ENCODE measurements at regions not wholly inside any gene's neighbourhood (a gene's known extent, or its start where the extent isn't known, plus 50 kb on each side); places are given as distances from the start of the nearest gene placed in this dataset.

DNA sequence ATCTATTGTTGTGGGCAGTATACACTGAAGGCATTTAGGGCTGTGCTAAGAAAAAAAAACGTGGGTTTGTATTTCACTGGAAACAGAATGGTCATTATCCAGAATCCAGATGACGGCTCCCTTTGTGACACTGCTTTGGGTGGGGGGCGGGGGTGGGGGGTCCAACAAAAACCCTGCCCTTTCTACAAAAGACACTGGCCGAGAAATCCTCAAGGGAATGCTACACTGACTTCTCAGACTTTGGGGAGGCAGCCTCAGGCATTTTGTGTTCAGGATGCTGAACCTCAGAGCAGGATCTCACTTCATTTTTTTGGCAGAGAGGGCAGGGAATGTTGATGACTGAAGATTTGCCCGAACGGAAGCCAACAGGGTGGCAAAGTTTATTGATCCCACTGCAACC is 417.1 kb downstream of the HRH4 start:
- no TSS peak for BruUV-seq (replicated peaks)
- H3K27me3 ChIP-seq (ENCODE audit: control insufficient read depth, insufficient read depth, low read length), result no peaks in the 10 kb centered on the region
- DNase-seq (no peak), ATAC-seq (ENCODE audit: low read depth) (no peak)
- no peak overlapping the region for H3K9ac ChIP-seq (ENCODE audit: low read depth, low read length)
- peak overlapping the region; percentile 20; the same call in 1 of the 3 replicates for H2BK15ac ChIP-seq (ENCODE audit: low read depth, low read length)
- 0 out of 2 replicates have a peak overlapping the region, but pooled peaks have one; percentile 66 for H3K4ac ChIP-seq (ENCODE audit: low read depth, low read length)
- intact Hi-C loops (cut with micrococcal nuclease), result loop anchor here (2.0 to 10.0 kb wide), 2 partner anchors 277 to 627 kb away; no protein-coding TSS in a partner anchor
- H3K4me1 ChIP-seq (ENCODE audit: control insufficient read depth, insufficient read depth, low read length), result peaks cover 8% of the 10 kb centered on the region
- H4K20me1 ChIP-seq (ENCODE audit: insufficient read depth, low read length), result no peaks in the 10 kb centered on the region
- no peak for TF ChIP-seq CEBPB (IDR thresholded peaks at IDR 0.05; ENCODE audit: low read depth, low read length)
- TF ChIP-seq CHD1 (IDR thresholded peaks at IDR 0.05; ENCODE audit: low read depth, low read length), result no peak
- TF ChIP-seq ELK1 (IDR thresholded peaks at IDR 0.05; ENCODE audit: borderline replicate concordance, low read depth, low read length), result no peak
- TF ChIP-seq POLR2A (IDR thresholded peaks at IDR 0.05; ENCODE audit: low read depth, low read length), result no peak
- TF ChIP-seq NFE2L2 (IDR thresholded peaks at IDR 0.05; ENCODE audit: low read depth, low read length), result no peak
- TF ChIP-seq RFX5 (IDR thresholded peaks at IDR 0.05; ENCODE audit: low read depth, low read length), result no peak
- TF ChIP-seq FOS (IDR thresholded peaks at IDR 0.05; ENCODE audit: low read depth, low read length), result no peak
- TF ChIP-seq, protein P1, sequence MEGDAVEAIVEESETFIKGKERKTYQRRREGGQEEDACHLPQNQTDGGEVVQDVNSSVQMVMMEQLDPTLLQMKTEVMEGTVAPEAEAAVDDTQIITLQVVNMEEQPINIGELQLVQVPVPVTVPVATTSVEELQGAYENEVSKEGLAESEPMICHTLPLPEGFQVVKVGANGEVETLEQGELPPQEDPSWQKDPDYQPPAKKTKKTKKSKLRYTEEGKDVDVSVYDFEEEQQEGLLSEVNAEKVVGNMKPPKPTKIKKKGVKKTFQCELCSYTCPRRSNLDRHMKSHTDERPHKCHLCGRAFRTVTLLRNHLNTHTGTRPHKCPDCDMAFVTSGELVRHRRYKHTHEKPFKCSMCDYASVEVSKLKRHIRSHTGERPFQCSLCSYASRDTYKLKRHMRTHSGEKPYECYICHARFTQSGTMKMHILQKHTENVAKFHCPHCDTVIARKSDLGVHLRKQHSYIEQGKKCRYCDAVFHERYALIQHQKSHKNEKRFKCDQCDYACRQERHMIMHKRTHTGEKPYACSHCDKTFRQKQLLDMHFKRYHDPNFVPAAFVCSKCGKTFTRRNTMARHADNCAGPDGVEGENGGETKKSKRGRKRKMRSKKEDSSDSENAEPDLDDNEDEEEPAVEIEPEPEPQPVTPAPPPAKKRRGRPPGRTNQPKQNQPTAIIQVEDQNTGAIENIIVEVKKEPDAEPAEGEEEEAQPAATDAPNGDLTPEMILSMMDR (conservative IDR thresholded peaks at IDR 0.05; ENCODE audit: low read depth, low read length), result no peak
- TF ChIP-seq BHLHE40 (IDR thresholded peaks at IDR 0.05; ENCODE audit: low read depth, low read length), result no peak
- no peak for TF ChIP-seq USF2 (IDR thresholded peaks at IDR 0.05; ENCODE audit: low read depth, low read length)
- TF ChIP-seq MAZ (IDR thresholded peaks at IDR 0.05; ENCODE audit: borderline replicate concordance, low read depth, low read length), result no peak
- TF ChIP-seq RCOR1 (IDR thresholded peaks at IDR 0.05; ENCODE audit: insufficient replicate concordance, low read length), result no peak
- TF ChIP-seq RAD21 (IDR thresholded peaks at IDR 0.05; ENCODE audit: low read length), result no peak
- no peak overlapping the region for H3K4me3 ChIP-seq (ENCODE audit: insufficient read depth, low read depth, low read length)
- in situ Hi-C loops (cut with MboI; ENCODE audit: low sequenced_read_pairs), result loop anchor here (10.0 kb wide), 1 partner anchor 477 kb away; the partner anchor contains the start of gene ZNF521
- peak overlapping the region; percentile 64 for H2BK120ac ChIP-seq (ENCODE audit: low read depth, low read length)
- H3K27ac ChIP-seq (ENCODE audit: insufficient read depth, low read length), result no peak overlapping the region
- H2BK5ac ChIP-seq (ENCODE audit: low read depth, low read length, poor library complexity, severe bottlenecking), result no peak overlapping the region
- no peak overlapping the region for H4K91ac ChIP-seq (ENCODE audit: insufficient read depth, low read depth, low read length)
- H2AK9ac ChIP-seq (replicated peaks; ENCODE audit: low read depth, low read length, poor library complexity), result no peak overlapping the region
- no peak overlapping the region for H3K18ac ChIP-seq (ENCODE audit: low read depth, low read length)
- H3K23ac ChIP-seq (ENCODE audit: low read depth, low read length), result no peak overlapping the region
- peak overlapping the region; percentile 42; the same call in 1 of the 2 replicates for H2BK20ac ChIP-seq (ENCODE audit: low read depth, low read length)
- H3K14ac ChIP-seq (replicated peaks; ENCODE audit: low read depth, low read length), result no peak overlapping the region; the same call in 1 of the 2 replicates
- dilution Hi-C loops (cut with HindIII; ENCODE audit: low sequenced_read_pairs, unreplicated experiment), result no loop called here
- no peaks in the 10 kb centered on the region for H3K79me1 ChIP-seq (ENCODE audit: low read depth in 1 of 2, low read length in 2 of 2)
- peaks cover 3% of the 10 kb centered on the region; the same call in 1 of the 2 replicates for H3K9me3 ChIP-seq (ENCODE audit: control insufficient read depth, insufficient read depth, low read length)
- no peaks in the 10 kb centered on the region for H3K36me3 ChIP-seq (ENCODE audit: control insufficient read depth, insufficient read depth, low read length)
- peaks cover 2% of the 10 kb centered on the region; the same call in 1 of the 2 replicates for H3K9me1 ChIP-seq (ENCODE audit: insufficient read depth, low read length)
- H4K5ac ChIP-seq (ENCODE audit: low read depth, low read length), result no peak overlapping the region; the same call in 1 of the 2 replicates
- no peak overlapping the region for H2AFZ ChIP-seq (replicated peaks; ENCODE audit: low read length, poor library complexity)
- ChIA-PET POLR2A (ENCODE audit: unreplicated experiment) (no interaction called here), CTCF (interaction anchor here (0.6 to 1.1 kb wide), 7 partner anchors 48 to 1140 kb away, joined by 3 to 8 read pairs (median 5); no protein-coding TSS in a partner anchor)
- 60% methylated on average over 1 of the region's 6 CpGs; no CpG with 5 or more reads in 1 of the 2 experiments for WGBS, 2 experiments (ENCODE audit: extremely low coverage in 2 of 2, insufficient read length in 1 of 2)
- no peak overlapping the region for H3K56ac ChIP-seq (ENCODE audit: extremely low read depth, insufficient read depth, low read length)
- H4K8ac ChIP-seq (ENCODE audit: low read depth in 2 of 2, low read length in 2 of 2), result peak overlapping the region in 1 of 2 experiments; percentile 15; a peak in 1 of 4 replicates
- no peak overlapping the region for H2AK5ac ChIP-seq (ENCODE audit: low read depth, low read length)
- no peak overlapping the region for H3K4me2 ChIP-seq (ENCODE audit: low read depth, low read length)
